Left renal pelvis (tissue), 4 donors: ENCODE measurements at regions not wholly inside any gene's neighbourhood (a gene's known extent, or its start where the extent isn't known, plus 50 kb on each side); places are given as distances from the start of the nearest gene placed in this dataset.

Source experiments
- DNase-seq, 4 donors: peaks; one replicate each; pipeline ENCODE4 v3.0.0-alpha.2; 2013; ENCODE audit warnings: low read depth in 4 of 4, low spot score in 3 of 4

DNA sequence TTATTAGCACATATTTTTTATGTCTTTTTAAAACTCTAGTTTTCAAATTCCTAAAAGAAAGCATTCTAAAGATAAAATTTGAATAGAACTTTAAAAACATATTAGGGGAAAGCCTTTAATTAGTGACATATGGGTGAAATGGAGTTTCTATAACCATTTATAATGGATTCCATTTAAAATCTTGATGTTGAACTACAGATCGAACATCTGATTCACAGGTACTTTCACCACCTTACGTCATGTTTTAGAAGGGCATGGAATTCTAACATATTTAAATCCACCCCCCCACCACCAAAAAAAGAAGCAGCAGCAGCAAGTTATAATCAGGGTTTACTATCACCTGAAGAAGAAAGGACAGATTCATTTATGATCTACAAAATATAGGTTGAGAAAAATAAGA is 298.4 kb downstream of the SMOC2 start:
- no peak for DNase-seq

GRCh38 chr6:168737481-168737880 is 296.5 kb downstream of the SMOC2 start:
- DNase-seq, result no peak

- DNase-seq, result no peak
Observed at GRCh38 chr6:168737014-168737413, 296.0 kb downstream of the SMOC2 start.

DNA sequence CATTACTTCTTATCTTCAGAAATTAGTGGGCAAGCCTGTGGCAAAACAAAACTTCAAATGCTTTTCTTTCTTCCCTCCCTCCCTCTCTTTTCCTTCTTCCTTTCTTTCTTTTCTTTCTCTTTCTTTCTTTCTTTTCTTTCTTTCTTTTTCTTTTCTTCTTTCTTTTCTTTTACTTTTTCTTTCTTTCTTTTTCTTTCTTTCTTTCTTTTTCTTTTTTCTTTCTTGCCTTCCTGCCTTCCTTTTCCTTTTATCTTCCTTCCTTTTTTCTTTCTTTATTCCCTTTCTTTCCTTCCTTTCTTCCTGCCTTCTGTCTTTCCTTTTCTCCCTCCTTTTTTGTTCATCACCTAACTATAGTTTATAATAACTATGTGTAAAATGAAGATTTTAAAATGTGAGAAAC is 295.1 kb downstream of the SMOC2 start:
- no peak for DNase-seq

DNA sequence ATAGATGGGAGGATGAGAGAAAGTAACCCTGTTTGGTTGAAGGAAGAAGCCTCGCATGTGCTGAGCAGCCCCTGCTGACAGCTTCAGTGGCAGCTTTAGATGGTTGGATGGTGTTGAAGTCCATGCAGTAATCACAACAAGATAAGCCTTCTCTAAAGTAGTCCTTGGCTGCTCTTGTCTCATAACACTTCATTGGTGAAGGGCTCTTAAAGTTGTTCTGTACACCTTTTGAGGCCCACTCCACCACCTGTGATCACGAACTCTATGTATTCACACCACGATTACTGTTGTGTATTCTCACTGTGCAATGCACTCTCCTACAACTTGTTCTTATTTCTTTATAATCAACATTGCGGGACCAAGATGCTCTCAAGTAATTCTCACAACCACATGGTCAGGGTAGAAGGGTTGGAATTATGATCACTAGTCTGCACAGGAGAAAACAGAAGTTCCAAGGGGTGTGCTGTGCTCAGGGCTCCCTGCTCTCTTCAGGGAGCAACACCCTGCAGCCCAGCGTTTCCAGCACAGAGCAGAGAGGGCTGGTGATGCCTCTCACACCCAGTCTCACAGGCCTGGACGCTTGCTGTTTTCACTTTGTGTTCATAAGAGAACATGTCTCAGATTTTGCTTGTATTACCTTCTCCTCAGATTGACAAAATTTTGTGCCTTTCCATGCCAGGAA is 294.4 kb downstream of the SMOC2 start:
- DNase-seq, result no peak

DNA sequence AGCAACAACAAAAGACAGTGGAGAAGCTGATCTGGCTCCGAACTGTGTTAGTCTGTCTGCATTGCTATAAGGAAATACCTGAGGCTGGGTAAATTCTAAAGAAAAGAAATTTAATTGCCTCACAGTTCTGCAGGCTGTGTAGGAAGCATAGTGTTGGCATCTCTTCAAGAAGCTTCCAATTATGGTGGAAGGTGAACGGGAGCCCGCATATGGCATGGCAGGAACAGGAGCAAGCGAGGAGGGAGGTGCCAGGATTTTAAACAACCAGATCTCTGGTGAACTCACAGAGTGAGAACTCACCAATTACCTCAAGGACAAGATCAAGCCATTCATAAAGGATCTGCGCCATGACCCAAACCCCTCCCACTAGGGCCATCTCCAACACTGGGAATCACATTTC is 293.5 kb downstream of the SMOC2 start:
- DNase-seq, result no peak

DNA sequence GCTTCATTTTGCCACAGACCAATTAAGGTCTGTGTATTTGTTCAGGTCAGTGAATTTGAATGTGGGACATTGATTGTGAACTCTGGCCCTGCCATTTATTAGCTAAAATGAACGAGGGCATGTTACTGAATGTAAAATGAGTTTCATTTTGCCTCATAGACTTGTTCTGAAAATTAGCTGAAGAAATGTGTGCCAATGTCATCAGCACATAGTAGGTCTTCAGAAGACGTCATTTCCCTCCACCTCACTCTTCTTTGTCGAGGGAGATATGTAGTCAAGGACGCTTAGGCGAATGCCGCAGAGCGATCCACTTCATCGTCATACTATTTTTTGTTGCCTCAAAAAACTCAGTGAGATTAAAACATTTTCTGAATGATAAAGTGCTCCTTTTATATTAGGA is 291.7 kb downstream of the SMOC2 start:
- DNase-seq, result no peak

DNA sequence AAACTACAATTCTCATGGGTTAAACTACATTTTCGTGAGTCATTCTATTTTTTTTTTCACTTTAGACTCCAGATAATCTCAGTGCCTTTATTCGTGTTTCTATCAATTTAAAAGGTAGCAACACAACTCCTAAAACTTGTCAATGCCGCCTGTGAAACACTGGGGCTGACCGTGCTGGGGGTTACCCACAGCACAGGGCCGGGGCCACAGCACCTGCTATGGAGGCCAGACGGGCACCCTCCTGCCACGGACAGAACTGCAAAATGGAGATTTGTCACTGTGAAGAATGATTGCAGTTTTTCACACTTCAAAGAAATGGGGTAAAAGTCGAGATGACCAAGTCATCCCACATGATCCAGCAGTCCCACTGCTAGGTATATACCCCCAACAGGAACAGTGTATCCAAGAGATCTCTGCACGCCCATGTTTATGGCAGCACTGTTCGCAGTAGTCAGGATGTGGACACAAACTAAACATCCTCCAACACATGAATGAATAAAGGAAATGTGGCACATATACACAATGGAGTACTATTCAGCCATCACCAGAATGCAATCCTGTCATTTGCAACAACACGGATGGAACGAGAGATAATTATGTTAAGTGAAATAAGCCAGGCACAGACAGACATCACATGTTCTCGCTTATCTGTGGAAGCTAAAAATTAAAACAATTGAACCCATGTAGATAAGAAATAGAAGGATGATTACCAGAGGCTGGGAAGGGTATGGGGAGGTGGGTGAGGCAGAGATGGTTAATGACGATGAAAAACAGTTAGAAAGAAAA is 290.1 kb downstream of the SMOC2 start:
- no peak for DNase-seq

DNA sequence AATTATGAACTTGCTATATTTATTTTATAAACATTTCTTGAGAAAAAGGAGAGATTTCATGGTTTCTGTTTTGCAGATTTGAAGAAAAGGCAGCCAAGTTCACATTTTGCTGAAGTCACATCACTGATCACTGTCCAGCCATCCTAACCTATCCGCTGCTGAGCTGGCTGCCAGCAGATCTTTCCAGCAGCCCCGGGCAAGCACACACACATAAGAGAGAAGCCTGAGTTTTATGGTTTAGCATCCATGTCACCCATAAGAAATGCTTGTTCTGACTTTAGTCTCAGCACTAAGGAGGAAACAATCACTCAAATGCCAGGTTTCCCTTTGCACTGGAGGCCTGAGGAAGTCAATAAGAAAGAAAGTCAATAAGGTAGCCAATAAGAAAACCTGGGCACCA is 287.1 kb downstream of the SMOC2 start:
- DNase-seq, result no peak

DNA sequence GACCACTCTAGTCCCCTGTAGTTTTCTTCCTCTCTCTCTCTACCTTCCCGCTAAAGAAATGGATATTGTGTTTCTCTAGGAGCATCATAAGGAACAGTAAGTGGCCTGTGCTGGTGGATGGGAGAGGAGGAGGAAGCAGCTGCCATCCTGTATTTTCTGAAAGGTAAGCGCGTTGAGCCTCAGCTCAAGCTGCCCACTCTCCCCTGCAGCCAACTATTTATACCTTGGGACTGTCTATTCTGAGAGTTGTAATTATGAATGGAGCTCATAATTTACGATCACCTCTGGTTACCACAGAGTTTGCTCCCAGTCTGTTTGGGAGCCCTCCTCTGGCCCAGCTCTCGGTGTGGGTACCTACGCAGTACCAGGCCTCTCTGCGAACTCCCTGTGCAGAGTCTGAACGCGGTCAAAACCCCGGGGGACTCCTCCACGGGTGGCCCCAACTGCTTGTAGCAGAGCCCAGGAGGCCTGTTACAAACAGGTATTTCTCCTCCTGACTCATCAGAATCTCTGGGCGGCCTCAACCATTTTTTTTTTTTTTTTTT is 285.4 kb downstream of the SMOC2 start:
- no peak for DNase-seq

DNA sequence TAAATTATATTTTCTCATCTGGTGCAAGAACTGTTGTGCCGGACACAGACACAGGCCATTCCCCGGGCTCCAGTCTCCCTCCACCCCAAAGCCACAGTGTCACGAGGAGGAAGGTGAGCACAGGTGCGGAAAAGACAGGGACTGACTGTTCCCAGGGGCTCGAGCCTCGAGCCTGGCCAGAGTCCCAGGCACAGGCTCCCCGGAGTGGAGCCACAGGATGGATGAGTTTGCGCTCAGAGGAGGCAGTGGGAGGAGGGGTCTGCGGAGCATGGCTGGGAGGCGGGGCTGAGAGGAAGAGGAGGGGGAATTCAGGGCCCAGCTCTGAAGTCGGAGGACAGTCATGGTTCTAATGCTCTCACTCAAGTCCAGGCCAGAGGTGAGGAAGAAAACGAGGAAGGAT is 284.8 kb downstream of the SMOC2 start:
- DNase-seq, result no peak

DNA sequence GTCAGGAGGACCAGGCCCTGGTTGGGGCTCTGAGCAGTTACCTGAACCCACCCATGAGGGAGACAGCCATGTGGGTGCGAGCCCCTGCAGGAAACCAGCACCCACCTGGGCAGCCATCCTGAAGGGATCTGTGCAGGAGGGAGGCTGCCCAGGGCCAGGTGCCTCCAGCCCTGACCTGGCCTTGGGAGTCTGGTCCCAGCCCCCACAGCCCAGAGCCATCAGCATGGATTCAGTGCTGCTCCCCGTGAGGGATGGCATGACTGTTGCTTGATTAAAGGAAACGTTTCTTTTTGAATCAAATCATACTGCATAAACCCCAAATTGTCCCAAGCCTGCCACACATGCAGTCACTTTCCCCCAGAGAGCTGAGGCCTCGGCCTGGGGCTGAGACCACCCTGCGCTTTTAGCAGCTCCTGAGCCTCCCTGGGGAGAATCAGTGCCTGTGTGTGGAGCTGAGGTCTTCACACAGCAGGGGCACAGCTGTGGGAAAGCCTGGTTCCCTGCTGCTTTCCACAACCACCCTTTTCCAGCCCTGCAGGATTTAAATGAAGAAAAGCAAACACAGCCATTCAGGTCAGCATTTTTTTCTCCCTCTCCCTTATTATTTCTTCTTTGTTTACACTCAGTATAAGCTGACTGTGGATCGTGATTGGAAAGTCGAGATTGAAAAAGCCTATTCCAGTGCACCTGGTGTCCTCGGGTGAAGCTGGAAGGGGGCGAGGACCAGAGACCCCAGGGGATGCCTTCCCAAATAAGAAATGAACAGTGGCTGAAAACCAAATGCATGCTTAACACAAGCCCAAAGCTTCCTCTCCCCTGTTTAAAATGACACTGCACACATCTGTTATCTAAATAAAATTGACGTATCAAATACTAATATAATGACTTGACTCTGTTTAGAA is 283.9 kb downstream of the SMOC2 start:
- DNase-seq, result no peak

DNA sequence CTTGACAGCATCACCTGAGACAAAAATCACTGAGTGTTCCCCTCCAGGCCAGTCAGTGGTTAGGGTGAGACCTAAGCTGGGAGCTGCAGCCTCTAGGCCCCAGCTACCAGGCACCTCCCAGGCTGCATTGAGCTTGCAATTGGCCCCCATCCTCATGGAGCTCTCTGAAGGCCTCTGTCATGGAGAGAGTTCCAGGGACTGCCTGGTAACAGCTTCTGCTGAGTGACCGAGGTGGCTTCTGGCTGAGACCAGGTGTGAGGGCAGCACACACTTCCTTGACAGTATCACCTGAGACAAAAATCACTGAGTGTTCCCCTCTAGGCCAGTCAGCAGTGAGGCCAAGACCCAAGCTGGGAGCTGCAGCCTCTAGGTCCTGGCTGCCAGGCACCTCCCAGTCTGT is 283.0 kb downstream of the SMOC2 start:
- DNase-seq, result no peak

GRCh38 chr6:168722397-168722796 is 281.4 kb downstream of the SMOC2 start:
- no peak for DNase-seq

GRCh38 chr6:168721571-168721970 is 280.6 kb downstream of the SMOC2 start:
- no peak for DNase-seq

GRCh38 chr6:168719901-168720300 is 278.9 kb downstream of the SMOC2 start:
- no peak for DNase-seq

DNA sequence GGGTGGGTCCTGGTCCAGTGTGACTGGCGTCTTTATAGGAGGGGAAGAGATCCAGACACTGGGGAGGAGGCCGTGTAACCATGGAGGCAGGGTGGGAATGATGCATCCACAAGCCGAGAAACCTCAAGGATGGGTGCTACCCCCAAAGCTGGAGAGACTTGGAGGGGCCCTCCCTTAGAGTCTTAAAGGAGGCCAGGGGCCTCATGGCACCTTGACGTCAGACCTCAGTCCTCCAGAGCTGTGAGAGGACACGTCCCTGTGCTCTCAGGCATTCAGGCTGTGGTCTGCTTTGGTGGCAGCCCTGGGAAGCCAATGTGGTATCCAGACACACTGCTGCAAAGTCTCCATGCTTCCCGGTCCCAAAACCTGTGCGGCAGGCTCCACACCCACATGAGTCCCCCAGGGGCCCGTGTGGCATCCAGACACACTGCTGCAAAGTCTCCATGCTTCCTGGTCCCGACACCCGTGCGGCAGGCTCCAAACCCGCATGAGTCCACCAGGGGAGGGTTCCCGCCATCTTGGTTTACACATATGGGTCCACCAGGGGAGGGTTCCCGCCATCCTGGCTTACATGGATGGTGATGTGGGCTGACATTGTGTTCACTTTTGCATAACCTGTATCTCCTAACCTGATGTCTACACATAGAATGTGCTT is 278.0 kb downstream of the SMOC2 start:
- no peak for DNase-seq
